EH (cell line): ENCODE measurements at regions not wholly inside any gene's neighbourhood (a gene's known extent, or its start where the extent isn't known, plus 50 kb on each side); places are given as distances from the start of the nearest gene placed in this dataset.

ENCODE experiments used
- DNase-seq: peaks from one replicate; pipeline ENCODE4 v3.0.0-alpha.2; 2015; ENCODE audit warnings: low read depth

DNA sequence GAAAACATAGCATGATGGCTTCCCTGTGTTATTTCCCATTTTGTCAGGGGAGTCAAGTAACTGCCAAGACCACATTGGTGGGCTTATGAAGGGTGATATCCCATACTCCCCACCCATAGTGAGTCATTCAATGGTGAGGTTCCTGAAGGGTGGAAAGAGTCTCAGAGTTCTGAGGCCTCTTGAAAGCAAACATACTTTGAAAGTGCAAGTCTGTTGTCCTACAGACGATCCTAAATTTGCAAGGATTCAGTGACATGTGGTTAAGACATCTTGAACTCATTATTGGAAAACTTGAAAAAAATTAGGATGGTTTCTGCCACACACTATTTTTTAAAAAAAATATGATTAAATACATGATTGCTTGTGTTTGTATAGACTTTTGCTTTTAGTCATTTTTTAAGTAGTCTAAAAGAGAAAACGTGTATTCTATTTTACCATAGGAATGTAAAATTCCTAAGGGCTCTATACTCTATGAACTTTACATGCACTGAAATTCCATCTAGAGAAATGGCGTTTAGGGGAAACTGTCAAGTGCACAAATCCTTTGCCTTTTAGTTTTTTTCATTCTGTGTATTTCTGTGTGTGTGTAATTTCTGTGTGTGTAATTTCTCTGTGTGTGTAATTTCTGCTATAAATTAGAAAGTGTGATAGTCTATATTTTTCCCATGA lies 225.5 kb upstream of the ADAMTS5 start:
- peak; percentile 43 for DNase-seq

DNA sequence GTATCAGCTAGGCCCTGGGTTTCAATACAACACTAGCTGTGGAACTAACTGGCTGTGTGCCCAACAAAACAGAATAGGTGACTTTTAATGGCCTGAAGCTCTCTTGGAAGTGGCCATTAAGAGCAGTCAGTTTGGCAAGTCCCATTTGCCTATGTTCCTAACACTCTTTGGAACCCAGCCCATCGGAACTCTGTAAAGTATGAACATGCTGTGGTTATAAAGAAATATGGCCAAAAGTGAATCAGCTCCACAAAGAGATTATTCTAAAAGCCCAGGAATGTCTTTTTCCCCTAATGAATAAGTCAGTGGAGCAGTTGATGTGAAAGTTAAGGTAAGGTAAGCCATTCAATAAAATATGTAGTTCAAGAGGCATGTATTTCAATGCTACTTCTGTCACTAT lies 223.7 kb upstream of the ADAMTS5 start:
- DNase-seq = peak; percentile 66

DNA sequence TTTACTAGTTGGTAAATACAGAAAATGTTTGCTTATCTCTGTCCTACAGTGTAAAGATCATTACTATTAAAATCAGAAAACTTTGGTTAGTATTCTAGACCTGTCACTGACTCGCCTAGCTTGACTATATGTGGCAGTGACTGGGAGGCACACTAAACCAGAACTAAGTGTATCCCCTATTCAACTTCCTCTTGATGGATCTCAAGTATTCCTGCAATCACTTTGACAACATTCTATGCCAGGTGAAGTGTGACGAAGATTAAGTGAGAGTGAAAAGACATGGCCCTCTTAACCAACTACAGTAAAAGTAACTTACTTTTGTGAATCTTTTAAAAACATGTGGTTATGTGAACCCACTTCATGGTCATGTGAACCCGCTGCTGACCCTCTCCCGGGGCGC lies 223.0 kb upstream of the ADAMTS5 start:
- no peak for DNase-seq

DNA sequence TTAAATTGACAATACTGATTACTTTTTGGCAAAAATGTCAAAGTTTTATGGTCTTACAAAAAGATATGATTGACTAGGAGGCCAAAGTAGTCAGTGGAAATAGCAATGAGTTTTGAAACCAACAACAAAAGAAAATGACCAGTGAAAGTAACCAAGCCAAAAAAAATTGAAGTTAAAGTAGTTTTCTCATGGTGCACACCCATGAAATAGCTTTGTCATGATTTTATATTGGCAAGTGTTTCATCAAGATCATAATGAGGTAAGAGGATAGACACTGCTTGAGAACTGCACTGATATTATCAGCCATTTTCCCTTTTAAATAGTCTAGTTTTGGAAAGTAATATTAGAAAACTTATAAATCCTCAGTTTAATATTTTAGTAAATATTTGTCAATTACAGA lies 206.2 kb upstream of the ADAMTS5 start:
- peak; percentile 22 for DNase-seq

DNA sequence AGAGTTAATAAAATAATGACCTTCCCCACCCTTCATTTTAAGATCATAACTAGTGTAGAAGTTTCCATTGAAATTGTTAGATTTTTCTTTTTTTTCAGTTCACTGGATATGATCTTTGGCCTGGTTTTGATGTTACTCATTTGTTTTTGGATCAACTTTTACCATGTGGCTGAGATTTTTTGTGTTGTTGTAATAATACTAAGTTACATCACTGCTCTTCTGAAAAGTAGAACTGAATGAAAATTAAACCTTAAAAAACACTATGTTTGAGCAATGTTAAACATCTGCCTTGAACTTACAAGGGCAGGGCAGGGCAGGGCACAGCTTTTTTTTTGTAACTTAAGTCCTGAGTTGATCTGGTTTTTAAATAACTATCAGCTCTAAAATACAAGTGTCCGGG lies 204.8 kb upstream of the ADAMTS5 start:
- peak; percentile 44 for DNase-seq

DNA sequence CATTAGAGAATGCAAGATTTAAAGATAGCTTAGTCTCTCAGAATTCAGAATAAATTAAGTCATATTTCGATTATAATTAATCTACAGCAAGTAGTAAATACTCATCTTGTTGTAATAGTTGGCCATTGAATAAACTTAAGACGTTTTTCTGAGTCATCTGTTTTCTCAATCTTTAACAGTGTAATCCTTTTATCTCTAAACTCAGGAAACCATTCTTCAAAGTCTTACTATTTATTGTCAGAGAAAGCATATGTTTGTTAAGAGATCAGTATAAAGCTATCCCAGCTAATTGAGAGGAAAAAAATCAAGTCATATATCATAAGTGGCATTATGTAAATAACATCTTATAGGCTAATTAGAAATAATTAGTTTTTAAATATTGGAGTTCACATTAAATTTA lies 201.2 kb upstream of the ADAMTS5 start:
- DNase-seq = peak; percentile 16

DNA sequence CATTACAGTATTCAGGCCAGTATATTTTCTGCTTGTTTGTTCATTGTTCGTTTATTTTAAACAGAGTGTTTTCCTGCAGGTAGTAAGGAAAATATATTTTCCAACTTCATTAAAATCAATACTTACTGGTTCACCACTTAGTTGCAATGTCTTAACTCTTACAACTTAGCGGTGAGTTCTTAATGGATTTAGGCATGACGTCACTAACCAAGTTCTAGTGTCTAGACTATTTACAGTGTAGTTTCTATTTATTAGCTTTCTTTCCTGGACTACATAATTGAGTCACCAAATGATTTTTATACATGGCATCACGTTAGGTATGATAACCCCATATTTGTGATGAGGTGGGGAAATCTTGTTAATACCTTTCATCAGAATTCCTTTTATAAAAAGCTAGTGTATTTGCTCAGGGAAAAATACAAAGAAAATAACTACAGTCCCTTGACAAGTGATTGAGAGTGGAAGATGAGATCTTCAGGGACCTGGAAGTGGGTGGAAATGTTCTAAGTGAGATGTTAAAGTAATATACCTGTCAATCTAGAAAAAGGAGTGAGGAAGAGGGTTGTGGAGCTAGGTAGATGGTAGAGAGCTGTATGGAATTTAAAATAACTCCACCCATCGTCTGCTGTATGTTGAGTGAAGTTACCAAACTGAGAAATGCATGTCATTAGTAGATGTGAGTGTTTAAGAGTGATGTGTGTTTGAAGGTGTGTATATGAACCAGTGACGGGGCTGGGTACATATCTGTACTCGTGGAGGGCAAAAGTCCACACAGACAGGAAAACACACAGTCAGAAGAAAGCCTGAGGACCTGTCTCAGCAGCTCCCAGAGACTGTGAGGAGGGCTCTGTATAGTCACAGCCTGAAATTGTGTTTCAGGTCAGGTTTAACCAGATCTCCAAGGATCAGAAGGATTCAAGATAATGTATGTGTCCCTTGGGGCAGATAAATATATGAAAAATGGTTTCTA lies 197.6 kb upstream of the ADAMTS5 start:
- DNase-seq = no peak

DNA sequence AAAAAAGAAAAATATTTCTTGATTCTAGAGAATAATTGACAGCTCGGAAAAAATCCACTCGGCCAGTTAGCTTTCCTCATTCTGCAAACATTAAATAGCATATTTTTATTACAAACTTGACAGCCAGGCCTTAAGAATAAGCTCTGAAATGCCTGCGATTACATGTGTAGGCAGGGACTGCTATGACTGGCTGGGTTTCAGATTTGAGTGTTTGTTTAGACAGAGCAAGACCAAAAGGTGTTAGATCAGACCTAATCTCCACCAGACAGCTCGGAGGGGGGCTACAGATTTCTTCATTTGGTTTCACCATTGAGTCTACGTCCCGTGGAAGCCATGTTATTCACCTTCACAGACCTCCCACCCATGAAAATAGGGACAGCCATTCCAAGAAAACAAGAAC lies 192.1 kb upstream of the ADAMTS5 start:
- no peak for DNase-seq

DNA sequence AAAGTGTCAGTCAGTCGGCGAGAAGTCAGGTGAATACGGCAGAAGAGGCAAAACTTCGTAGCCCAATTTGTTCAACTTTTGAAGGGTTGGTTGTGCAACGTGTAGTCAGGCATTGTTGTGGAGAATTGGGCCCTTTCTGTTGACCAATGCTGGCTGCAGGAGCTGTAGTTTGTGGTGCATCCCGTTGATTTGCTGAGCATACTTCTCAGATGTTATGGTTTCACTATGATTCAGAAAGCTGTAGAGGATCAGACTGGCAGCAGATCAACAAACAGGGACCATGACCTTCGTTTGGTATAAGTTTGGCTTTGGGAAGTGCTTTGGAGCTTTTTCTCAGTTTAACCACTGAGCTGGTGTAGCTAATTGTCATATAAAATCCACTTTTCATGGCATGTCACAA lies 190.2 kb upstream of the ADAMTS5 start:
- no peak for DNase-seq

DNA sequence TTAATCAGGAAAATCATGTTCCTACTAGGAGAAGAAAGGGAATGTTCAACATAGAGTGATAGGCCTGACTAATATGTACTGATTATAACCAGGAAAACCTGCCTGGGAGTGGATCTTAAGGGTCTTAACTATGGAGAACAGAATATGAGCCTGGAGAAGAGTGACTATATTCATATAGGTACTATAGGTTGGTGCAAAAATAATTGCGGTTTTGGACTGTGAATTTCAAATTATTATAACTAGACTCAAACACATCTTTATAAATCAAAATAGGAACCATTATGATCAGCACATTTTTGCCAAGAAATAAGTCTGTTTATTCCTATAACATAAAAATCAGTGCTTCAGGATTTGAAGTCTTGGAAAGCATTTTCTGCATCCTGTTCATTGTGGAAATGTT lies 189.8 kb upstream of the ADAMTS5 start:
- DNase-seq = no peak

DNA sequence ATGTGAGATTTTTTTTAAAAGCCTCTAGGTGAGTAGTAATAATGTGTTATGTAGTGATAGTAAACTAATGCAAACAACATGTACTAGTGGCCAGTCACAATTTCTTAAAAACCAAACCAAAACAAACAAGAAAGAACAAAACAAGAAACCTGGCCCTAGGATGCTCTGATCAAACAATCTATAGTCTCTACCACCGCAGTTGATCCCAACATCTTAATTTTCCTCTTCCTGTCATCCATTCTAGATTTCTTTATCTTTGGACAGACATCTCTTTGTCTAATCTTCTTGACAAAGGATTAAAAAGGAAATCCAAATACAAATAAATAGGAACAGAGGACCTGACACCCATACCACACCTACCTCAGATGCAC lies 188.2 kb upstream of the ADAMTS5 start:
- no peak for DNase-seq

DNA sequence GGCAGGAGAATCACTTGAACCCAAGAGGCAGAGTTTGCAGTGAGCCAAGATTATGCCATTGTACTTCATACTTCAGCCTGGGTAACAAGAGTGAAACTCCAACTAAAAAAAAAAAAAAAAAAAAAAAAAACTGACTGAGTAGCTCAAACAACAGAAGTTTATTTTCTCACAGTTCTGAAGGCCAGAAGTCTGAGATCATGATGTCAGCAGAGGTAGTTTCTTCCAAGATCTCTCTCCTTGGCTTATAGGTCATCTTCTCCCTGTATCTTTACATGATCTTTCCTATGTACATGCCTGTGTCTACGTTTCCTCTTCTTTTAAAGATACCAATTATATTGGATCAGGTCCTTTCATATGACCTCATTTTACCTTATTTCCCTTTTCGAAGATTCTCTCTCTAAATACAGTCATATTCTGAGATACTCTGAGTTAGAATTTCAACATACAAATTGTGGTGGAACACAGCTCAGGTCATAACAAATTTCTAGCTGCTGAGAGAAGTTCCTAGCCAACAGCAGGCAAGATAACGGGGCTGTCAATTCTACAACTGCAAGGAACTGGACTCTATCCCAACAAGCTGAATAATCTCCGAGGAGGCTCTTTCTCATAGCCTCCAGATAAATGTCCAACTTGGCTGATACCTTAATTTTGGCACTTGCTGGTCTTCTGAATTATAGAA lies 187.7 kb upstream of the ADAMTS5 start:
- DNase-seq = peak; percentile 7

DNA sequence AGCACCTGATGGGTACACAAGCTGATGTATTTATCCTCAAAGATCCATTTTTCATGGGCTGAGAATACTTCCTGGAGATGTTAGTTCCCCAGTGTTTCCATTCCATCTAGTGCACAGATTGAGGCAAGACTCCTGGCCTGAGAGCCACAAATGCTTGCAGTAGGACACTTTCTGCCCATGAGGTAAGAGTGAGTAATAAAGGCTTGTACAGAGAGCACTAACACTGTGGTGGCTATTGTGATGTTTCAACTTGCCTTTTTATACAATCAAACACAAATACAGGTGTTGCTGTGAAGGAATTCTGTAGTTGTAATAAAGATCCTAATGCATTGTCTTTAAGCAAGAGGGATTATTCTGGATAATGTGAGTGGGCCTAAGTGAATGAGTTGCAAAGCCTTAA lies 186.1 kb upstream of the ADAMTS5 start:
- no peak for DNase-seq

DNA sequence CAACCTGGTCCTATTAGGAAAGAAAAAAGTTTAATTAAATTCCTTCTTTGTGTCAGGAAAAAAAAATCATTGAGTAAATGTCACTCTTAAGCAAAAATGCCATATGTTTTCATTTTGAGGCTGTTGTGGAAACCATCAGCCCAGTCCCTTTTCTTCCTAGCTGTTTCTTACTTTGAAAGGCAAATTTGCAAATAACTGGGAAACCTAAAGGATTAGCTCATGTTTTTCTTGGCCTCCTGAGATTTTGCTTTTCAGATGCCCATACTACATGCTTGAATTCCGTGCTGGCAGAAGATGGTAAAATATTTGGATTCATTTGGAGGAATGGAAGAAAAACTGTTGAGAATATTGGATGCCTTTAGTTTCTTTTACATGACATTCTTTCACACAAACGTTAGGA lies 182.1 kb upstream of the ADAMTS5 start:
- DNase-seq = peak; percentile 89

DNA sequence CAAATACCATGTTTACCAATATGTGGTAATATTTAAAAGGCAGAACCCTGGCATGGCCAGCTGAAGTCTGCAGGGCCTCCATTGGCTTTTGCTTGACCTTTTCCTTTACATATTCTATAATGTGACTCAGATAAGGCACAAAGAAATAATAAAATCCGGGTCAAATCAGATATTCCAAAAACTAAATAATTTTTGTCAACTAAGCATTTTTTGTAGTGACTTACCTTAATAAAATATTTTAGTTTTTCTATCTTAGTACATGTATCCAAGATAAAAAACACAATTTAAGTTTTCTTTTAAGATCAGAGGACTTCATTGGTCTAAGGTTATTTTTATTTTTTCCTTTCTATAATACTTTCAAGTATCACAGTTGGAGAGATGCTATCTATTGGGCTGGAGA lies 179.4 kb upstream of the ADAMTS5 start:
- no peak for DNase-seq

DNA sequence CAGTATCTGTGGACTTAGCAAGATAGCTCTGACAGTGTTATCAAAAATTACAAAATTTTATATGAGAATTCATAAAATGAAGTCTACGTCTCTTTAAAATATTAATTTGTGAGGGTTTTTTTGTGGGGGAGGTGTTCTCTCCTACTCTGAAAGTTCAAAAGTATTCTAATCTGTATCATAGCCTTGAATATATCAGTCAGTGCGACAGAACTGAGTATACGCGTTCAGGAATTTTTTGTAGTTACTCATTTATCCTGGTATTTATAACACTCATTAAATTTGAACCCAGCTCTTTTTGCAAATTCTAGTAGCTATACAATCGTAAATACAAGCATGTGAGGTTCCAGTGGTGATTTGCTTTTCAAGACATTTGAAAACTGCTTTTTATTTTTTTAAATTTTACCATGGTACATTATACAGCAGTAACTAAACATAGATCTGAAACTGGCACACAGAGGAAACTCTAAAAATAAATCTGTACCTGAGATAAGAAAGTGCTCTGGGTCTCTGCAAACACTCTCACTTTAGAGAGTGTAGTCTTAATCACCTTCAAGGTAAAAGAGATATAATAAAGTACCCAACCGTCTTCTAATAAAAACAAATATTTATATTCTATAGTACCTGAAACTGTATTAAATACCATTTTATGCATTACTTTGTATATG lies 178.4 kb upstream of the ADAMTS5 start:
- no peak for DNase-seq

DNA sequence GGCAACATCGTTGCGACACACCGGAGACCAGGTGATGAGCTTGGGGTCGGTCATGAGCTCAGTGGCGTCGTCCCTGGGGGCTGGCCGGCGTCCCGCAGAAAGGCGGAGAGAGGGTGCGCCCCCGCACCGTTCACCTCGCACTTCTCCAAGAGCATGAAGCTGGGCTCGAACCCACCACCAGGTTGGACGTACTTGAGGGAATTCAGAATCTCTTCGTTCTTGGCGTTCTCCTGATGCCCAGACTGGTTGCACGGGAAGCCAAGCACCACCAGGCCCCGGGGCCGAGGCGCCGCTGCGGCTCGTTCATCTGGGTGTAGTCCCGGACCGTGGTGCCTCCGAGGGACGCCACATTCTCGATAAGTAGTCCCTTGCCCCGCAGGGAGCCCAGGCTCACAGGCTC lies 176.6 kb upstream of the ADAMTS5 start:
- DNase-seq = no peak

DNA sequence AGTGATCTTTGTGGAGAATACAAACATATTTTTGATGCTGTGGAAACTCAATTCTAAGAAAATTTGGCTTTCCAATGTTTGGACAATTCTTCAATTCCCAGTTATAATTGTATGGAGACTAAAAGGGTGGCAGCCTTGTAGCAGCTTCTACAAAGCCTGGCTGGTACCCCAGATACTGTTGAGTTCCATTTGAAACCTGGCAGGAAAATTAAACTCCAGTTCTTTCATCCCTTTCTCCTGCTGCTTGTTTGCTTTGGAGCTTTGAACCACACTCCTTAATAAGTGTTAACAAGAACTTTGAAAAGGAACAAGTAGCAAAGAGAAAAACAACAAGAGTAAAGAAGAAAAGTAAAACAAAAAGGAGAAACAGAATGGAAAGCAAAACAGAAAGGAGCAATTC lies 172.6 kb upstream of the ADAMTS5 start:
- DNase-seq = no peak

DNA sequence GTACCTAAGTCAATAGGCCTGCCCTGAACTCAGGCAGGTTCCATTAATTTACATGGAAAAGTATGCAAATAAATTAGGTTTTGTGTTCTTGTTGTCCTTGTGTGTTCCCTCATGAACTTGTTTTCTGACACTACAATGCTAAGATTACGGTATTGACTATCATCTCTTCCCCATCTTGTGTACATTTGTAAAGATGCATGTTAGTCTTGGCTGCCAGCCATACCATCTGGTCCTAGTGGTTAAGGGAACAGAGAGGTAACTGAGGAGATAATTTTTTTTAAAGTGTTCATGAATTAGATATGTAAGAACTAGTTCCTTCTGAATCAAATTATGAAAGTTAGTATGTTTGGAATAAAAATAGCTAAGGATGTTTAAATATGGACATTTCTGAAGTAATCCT lies 167.6 kb upstream of the ADAMTS5 start:
- no peak for DNase-seq

DNA sequence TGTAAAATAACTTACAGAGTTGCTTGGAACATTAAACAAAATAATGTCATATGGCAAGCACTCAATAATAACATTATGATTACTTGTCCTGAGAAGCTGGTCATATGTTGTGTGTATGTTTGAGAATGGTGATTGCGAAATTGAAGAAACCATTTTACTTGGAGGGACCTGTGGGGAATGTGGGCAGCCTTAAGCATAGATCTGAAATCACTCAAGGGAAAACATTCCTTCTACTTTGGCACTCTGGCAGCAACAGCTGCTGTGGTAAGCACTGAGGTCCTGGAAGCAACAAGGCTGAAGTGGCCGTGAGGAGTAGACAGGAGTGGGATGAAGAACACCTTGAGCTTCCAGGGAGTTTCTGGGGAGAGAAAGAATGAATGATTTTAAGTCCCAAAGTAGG lies 165.4 kb upstream of the ADAMTS5 start:
- peak; percentile 32 for DNase-seq

DNA sequence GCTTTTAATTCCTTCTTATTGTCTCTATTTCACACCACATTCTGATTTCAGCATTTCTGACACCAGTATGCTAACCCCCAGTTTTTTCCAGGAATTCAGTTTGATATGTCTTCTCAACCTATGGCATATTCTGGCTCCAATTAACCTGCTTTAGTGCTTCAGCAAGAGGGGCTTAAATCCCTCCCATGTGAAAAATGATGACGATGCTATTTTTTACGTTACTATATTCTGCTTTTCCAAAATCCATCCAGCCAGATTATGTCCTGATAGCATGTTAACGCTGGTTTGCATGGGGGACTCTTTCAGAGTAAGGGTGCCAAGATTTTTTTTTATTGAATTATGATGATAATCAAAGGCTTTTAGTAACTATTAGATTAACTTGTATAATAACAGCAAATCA lies 163.3 kb upstream of the ADAMTS5 start:
- DNase-seq = no peak

DNA sequence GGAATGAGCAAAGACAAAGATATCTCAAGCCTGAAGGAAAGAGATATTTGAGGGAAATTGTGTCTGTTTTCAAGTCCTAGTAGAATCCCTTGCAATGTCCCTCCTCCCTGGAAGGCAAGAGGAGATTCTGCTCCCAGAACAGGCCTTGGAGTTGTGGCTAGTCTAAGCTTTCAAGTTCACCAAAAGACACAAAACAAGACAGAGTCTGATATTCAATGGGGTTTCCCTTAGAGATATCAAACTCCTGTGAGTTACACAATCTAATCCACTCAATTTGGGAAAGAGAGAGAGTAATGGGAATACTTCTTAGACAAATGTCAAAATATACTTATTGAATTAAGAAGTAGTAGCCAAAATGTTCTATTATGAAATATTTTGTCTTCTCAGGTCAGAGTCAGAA lies 162.8 kb upstream of the ADAMTS5 start:
- DNase-seq = no peak

DNA sequence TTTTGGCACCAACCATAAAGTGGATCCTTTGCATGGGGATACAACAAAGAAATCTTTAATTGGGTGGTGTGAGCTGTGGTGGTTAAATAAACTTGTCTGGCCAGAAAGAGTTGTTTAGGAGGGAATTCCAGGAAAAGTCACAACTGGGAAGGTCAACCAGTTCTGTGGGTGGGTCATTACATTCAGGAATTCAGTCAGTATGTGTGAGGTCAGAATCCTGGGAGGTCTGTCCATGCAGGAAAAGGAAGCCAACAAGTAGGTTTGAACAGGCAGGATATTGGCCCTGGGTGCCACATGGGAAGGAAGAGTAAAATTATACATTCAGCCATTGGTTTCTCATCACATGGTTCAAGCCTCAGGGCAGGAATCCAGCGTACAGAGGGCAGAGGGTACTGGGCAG lies 162.3 kb upstream of the ADAMTS5 start:
- DNase-seq = peak; percentile 40
